H1 (cell line): ENCODE measurements at regions not wholly inside any gene's neighbourhood (a gene's known extent, or its start where the extent isn't known, plus 50 kb on each side); places are given as distances from the start of the nearest gene placed in this dataset.

Experiments
- CTCF ChIA-PET: fragments of 300-600 bp; sonication (Branson Sonifier 250); formaldehyde crosslinking; loops from one replicate; lab custom pipeline; 2021; ENCODE audit not compliant: partially characterized antibody; lab: Charles Lee
- POLR2A ChIA-PET: fragments of 300-600 bp; sonication (Branson Sonifier 250); formaldehyde crosslinking; loops from one replicate; lab custom pipeline; 2021; ENCODE audit warnings: inconsistent platforms; ENCODE audit not compliant: partially characterized antibody; lab: Charles Lee
- DNase-seq, 2 experiments: peaks; one replicate each; pipeline versions ENCODE4 v3.0.0 to v3.0.0-alpha.2; 2010 to 2022; ENCODE audit warnings: low spot score in 2 of 2, low read depth in 1 of 2, mixed read lengths in 1 of 2
- FAIRE-seq: peaks from 2 replicates; lab custom pipeline; 2011; peaks lifted over from hg19 to GRCh38; lab: Jason Lieb, UNC
- H2AFZ ChIP-seq: 2 replicates; pipeline ENCODE4 v1.8.1; 2012; ENCODE audit warnings: low read length, inconsistent platforms
- H2AK5ac ChIP-seq: 2 replicates; pipeline ENCODE4 v1.6.1; 2013; ENCODE audit warnings: low read depth, low read length
- H2BK120ac ChIP-seq: replicated peaks from 2 replicates; pipeline ENCODE3; 2013; ENCODE audit warnings: low read depth, low read length, inconsistent platforms
- H2BK12ac ChIP-seq: 2 replicates; pipeline ENCODE4 v1.6.1; 2013; ENCODE audit warnings: low read depth, low read length
- H2BK15ac ChIP-seq: 2 replicates; pipeline ENCODE4 v1.6.1; 2013; ENCODE audit warnings: low read length
- H2BK20ac ChIP-seq: 2 replicates; pipeline ENCODE4 v1.6.1; 2013; ENCODE audit warnings: low read length
- H2BK5ac ChIP-seq: 2 replicates; pipeline ENCODE4 v1.6.1; 2013; ENCODE audit warnings: low read depth, low read length
- H3K14ac ChIP-seq: 2 replicates; pipeline ENCODE4 v1.6.1; 2013; ENCODE audit warnings: inconsistent platforms; ENCODE audit not compliant: insufficient read length
- H3K18ac ChIP-seq: 2 replicates; pipeline ENCODE4 v1.6.1; 2013; ENCODE audit warnings: low read length; ENCODE audit errors: extremely low read depth
- H3K23ac ChIP-seq: 2 replicates; pipeline ENCODE4 v1.6.1; 2013; ENCODE audit warnings: inconsistent platforms; ENCODE audit not compliant: insufficient read length
- H3K23me2 ChIP-seq: 2 replicates; pipeline ENCODE4 v1.6.1; 2013; ENCODE audit warnings: low read depth, low read length
- H3K27ac ChIP-seq: 2 replicates; pipeline ENCODE4 v1.6.1; 2011; ENCODE audit warnings: low read depth, low read length, inconsistent platforms
- H3K27me3 ChIP-seq, 4 experiments: replicated peaks in 1 of 4; 1 replicate in 1 of 4; 2 replicates in 3 of 4; pipeline versions ENCODE4 v1.6.1 to v1.8.1; 2011 to 2013; ENCODE audit warnings: low read length in 3 of 4, mild to moderate bottlenecking in 3 of 4, inconsistent platforms in 2 of 4, mixed read lengths in 2 of 4, moderate library complexity in 1 of 4; ENCODE audit not compliant: control insufficient read depth in 3 of 4, insufficient read depth in 3 of 4; ENCODE audit errors: extremely low read depth in 1 of 4
- H3K36me3 ChIP-seq, 4 experiments: 2 replicates each; pipeline versions ENCODE4 v1.6.1 to v1.8.1; 2011 to 2013; ENCODE audit warnings: mild to moderate bottlenecking in 4 of 4, low read length in 3 of 4, moderate library complexity in 2 of 4, control low read depth in 1 of 4, inconsistent platforms in 1 of 4; ENCODE audit not compliant: insufficient read depth in 4 of 4, control insufficient read depth in 2 of 4
- H3K4ac ChIP-seq: replicated peaks from 2 replicates; pipeline ENCODE3; 2013; ENCODE audit warnings: low read length, low read depth, mixed read lengths, inconsistent platforms; ENCODE audit not compliant: insufficient read length
- H3K4me1 ChIP-seq, 4 experiments: replicated peaks in 1 of 4; 1 replicate in 1 of 4; 2 replicates in 3 of 4; pipeline versions ENCODE4 v1.6.1 to v1.8.1; 2011 to 2013; ENCODE audit warnings: low read length in 3 of 4, inconsistent platforms in 2 of 4, mixed read lengths in 1 of 4; ENCODE audit not compliant: insufficient read depth in 4 of 4, control insufficient read depth in 3 of 4
- H3K4me2 ChIP-seq, 2 experiments: 2 replicates each; pipeline versions ENCODE4 v1.6.1 to v1.8.1; 2011 to 2013; ENCODE audit warnings: low read depth in 2 of 2, low read length in 2 of 2, control low read depth in 1 of 2, inconsistent platforms in 1 of 2, mild to moderate bottlenecking in 1 of 2; ENCODE audit not compliant: insufficient read depth in 1 of 2
- H3K4me3 ChIP-seq, 4 experiments: fragments of 200-600, 300-600 bp in 1 of 4; sonication (generic), shearing (Covaris generic), sonication (Bioruptor Twin) in 1 of 4; 2 replicates each; pipeline versions ENCODE4 v1.5.1 to v1.8.1; 2011 to 2016; ENCODE audit warnings: low read length in 4 of 4, low read depth in 3 of 4, control low read depth in 2 of 4, inconsistent platforms in 2 of 4, mild to moderate bottlenecking in 2 of 4, mixed read lengths in 1 of 4, moderate library complexity in 1 of 4; ENCODE audit not compliant: insufficient read depth in 2 of 4; ENCODE audit errors: extremely low read depth in 1 of 4
- H3K56ac ChIP-seq: replicated peaks from 2 replicates; pipeline ENCODE3; 2013; ENCODE audit warnings: low read depth, mild to moderate bottlenecking, mixed read lengths, low read length, inconsistent platforms; ENCODE audit not compliant: insufficient read length
- H3K79me1 ChIP-seq: 2 replicates; pipeline ENCODE4 v1.6.1; 2013; ENCODE audit warnings: low read depth, low read length, control low read depth
- H3K79me2 ChIP-seq, 2 experiments: 2 replicates each; pipeline versions ENCODE4 v1.6.1 to v1.8.1; 2012 to 2013; ENCODE audit warnings: low read length in 2 of 2, mild to moderate bottlenecking in 2 of 2, inconsistent platforms in 1 of 2; ENCODE audit not compliant: insufficient read depth in 2 of 2, control insufficient read depth in 1 of 2
- H3K9ac ChIP-seq, 4 experiments: replicated peaks in 1 of 4; 1 replicate in 1 of 4; 2 replicates in 3 of 4; pipeline versions ENCODE4 v1.6.1 to v1.8.1; 2011 to 2013; ENCODE audit warnings: low read depth in 3 of 4, low read length in 3 of 4, control low read depth in 2 of 4, mild to moderate bottlenecking in 2 of 4, moderate library complexity in 2 of 4, inconsistent platforms in 1 of 4; ENCODE audit errors: extremely low read depth in 1 of 4
- H3K9me3 ChIP-seq, 2 experiments: 2 replicates each; pipeline versions ENCODE4 v1.6.1 to v1.8.1; 2012 to 2013; ENCODE audit warnings: mild to moderate bottlenecking in 2 of 2, moderate library complexity in 2 of 2, control low read depth in 1 of 2, inconsistent platforms in 1 of 2, low read depth in 1 of 2, low read length in 1 of 2, mixed read lengths in 1 of 2; ENCODE audit not compliant: insufficient read depth in 2 of 2
- H4K20me1 ChIP-seq, 2 experiments: replicated peaks in 1 of 2; 2 replicates each; pipeline versions ENCODE3 to v1.8.1; 2011 to 2013; ENCODE audit warnings: inconsistent platforms in 2 of 2, low read length in 2 of 2, mild to moderate bottlenecking in 1 of 2; ENCODE audit not compliant: insufficient read depth in 2 of 2, control insufficient read depth in 1 of 2
- H4K5ac ChIP-seq: 2 replicates; pipeline ENCODE4 v1.6.1; 2013; ENCODE audit warnings: low read length, low read depth, mixed read lengths, inconsistent platforms; ENCODE audit not compliant: insufficient read length
- H4K8ac ChIP-seq: 2 replicates; pipeline ENCODE4 v1.8.0; 2013; ENCODE audit warnings: mild to moderate bottlenecking, moderate library complexity, low read length, inconsistent platforms; ENCODE audit not compliant: insufficient read depth; ENCODE audit errors: extremely low read depth
- H4K91ac ChIP-seq: replicated peaks from 2 replicates; pipeline ENCODE3; 2013; ENCODE audit warnings: low read length, mixed read lengths, inconsistent platforms; ENCODE audit not compliant: insufficient read length
- ATF3 ChIP-seq: IDR thresholded peaks from 2 replicates; pipeline ENCODE4 v1.6.1; 2011; ENCODE audit warnings: low read depth, mild to moderate bottlenecking, low read length; ENCODE audit not compliant: insufficient read depth
- GABPA ChIP-seq: IDR thresholded peaks from 2 replicates; pipeline ENCODE4 v1.6.1; 2011; ENCODE audit warnings: mild to moderate bottlenecking, low read length, moderate library complexity, borderline replicate concordance; ENCODE audit not compliant: insufficient read depth
- YY1 ChIP-seq: IDR thresholded peaks from 2 replicates; pipeline ENCODE4 v1.6.1; 2011; ENCODE audit warnings: low read depth, mild to moderate bottlenecking, low read length
- WGBS, 2 experiments: shearing (Covaris generic) in 1 of 2; methylation state at CpG; one replicate each; pipeline versions ENCODE4 v1.1.6 to v1.1.7; 2013 to 2015; ENCODE audit warnings: low lambda C conversion rate in 2 of 2, mixed read lengths in 2 of 2, inconsistent platforms in 1 of 2, low coverage in 1 of 2, missing lambda C conversion rate in 1 of 2; ENCODE audit not compliant: insufficient replicate concordance in 2 of 2, insufficient coverage in 1 of 2, insufficient read length in 1 of 2; ENCODE audit errors: extremely low coverage in 1 of 2, missing lambda C conversion rate in 1 of 2; 5-methylcytosine and 5-hydroxymethylcytosine counted together

- TF ChIP-seq ATF3 (no peak), YY1 (no peak), GABPA (no peak)
- Histone ChIP-seq H3K79me1 (no peaks in the 10 kb centered on the region), H3K4ac (no peak overlapping the region), H3K9me3 (no peaks in the 10 kb centered on the region), H3K4me2 (no peak overlapping the region), H4K8ac (no peak overlapping the region), H3K27me3 (no peaks in the 10 kb centered on the region), H2BK12ac (no peak overlapping the region), H2BK5ac (no peak overlapping the region), H3K56ac (no peak overlapping the region), H3K23ac (no peak overlapping the region), H3K18ac (no peak overlapping the region), H3K23me2 (no peaks in the 10 kb centered on the region), H2BK120ac (no peak overlapping the region), H2BK20ac (no peak overlapping the region), H3K9ac (no peak overlapping the region), H2AK5ac (no peak overlapping the region), H4K5ac (no peak overlapping the region), H3K14ac (no peak overlapping the region), H4K20me1 (no peaks in the 10 kb centered on the region), H3K79me2 (no peaks in the 10 kb centered on the region), H3K4me3 (no peak overlapping the region), H3K4me1 (0 out of 7 replicates have a peak, but pooled peaks cover 0 to 3% (median 0%) of the 10 kb centered on the region in 4 experiments), H4K91ac (no peak overlapping the region), H3K36me3 (no peaks in the 10 kb centered on the region), H3K27ac (no peak overlapping the region), H2AFZ (no peak overlapping the region), H2BK15ac (no peak overlapping the region)
- no peak for DNase-seq
- ChIA-PET CTCF (no interaction called here), POLR2A (interaction anchor here (1.4 kb wide), 1 partner anchor 335 kb away, joined by 3 read pairs; the partner anchor contains the start of gene BTG1)
- FAIRE-seq, result no peak
- WGBS, 2 experiments, result 100% methylated on average over 2 of the region's 2 CpGs; no CpG with 5 or more reads in 1 of the 2 experiments
Measured at GRCh38 chr12:92481066-92481465, 221.7 kb upstream of the PLEKHG7 start.
